ENCODE measurements at regions not wholly inside any gene's neighbourhood (a gene's known extent, or its start where the extent isn't known, plus 50 kb on each side); places are given as distances from the start of the nearest gene placed in this dataset.

- Histone ChIP-seq H3K9me2 (replicated peaks; ENCODE audit: low read length) (no peaks in the 10 kb centered on the region), H3F3A (ENCODE audit: low read length, unreplicated experiment) (no peaks in the 10 kb centered on the region), H2AFZ (ENCODE audit: low read length) (no peak overlapping the region), H3K4me1 (ENCODE audit: insufficient read depth, low read length) (peaks cover 3% of the 10 kb centered on the region; the same call in 1 of the 2 replicates), H4K20me1 (ENCODE audit: low read length) (no peaks in the 10 kb centered on the region), H3K9ac (ENCODE audit: low read length) (no peak overlapping the region), H3K27me3 (ENCODE audit: low read length) (no peaks in the 10 kb centered on the region), H3K27ac (ENCODE audit: low read length) (no peak overlapping the region), H3K9me3 (ENCODE audit: low read length) (no peaks in the 10 kb centered on the region), H3K36me3 (ENCODE audit: low read depth, low read length) (no peaks in the 10 kb centered on the region), H3K79me2 (ENCODE audit: low read length) (no peaks in the 10 kb centered on the region), H3K4me3 (ENCODE audit: low read length) (no peak overlapping the region), H3K4me2 (ENCODE audit: low read length) (no peak overlapping the region)
- BruUV-seq (replicated peaks) = no TSS peak
- intact Hi-C loops (cut with micrococcal nuclease) = no loop called here
- ChIA-PET CTCF (no interaction called here), POLR2A (ENCODE audit: unreplicated experiment) (no interaction called here)
- no peak for TF ChIP-seq EZH2 (IDR thresholded peaks at IDR 0.05; ENCODE audit: low read length, unreplicated experiment)
- TF ChIP-seq, protein P1, sequence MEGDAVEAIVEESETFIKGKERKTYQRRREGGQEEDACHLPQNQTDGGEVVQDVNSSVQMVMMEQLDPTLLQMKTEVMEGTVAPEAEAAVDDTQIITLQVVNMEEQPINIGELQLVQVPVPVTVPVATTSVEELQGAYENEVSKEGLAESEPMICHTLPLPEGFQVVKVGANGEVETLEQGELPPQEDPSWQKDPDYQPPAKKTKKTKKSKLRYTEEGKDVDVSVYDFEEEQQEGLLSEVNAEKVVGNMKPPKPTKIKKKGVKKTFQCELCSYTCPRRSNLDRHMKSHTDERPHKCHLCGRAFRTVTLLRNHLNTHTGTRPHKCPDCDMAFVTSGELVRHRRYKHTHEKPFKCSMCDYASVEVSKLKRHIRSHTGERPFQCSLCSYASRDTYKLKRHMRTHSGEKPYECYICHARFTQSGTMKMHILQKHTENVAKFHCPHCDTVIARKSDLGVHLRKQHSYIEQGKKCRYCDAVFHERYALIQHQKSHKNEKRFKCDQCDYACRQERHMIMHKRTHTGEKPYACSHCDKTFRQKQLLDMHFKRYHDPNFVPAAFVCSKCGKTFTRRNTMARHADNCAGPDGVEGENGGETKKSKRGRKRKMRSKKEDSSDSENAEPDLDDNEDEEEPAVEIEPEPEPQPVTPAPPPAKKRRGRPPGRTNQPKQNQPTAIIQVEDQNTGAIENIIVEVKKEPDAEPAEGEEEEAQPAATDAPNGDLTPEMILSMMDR (conservative IDR thresholded peaks at IDR 0.05; ENCODE audit: low read depth, low read length) = no peak
- no peak for TF ChIP-seq EZH2phosphoT487 (IDR thresholded peaks at IDR 0.05; ENCODE audit: borderline replicate concordance, low read length)
- ATAC-seq (no peak), DNase-seq (no peak)
Observed at GRCh38 chr15:47607695-47608094, 109.6 kb upstream of the SEMA6D start.

GRCh38 chr15:47609693-47610092, 107.6 kb upstream of the SEMA6D start:
- intact Hi-C loops (cut with micrococcal nuclease) = loop anchor here (1.0 kb wide), 1 partner anchor 23 kb away; no protein-coding TSS in a partner anchor
- no TSS peak for BruUV-seq (replicated peaks)
- DNase-seq (no peak), ATAC-seq (no peak)
- H3K9me3 ChIP-seq (ENCODE audit: low read length) = no peaks in the 10 kb centered on the region
- H3K4me2 ChIP-seq (ENCODE audit: low read length) = no peak overlapping the region
- no peaks in the 10 kb centered on the region for H4K20me1 ChIP-seq (ENCODE audit: low read length)
- CTCF ChIA-PET = no interaction called here
- H3K9ac ChIP-seq (ENCODE audit: low read length) = no peak overlapping the region
- POLR2A ChIA-PET (ENCODE audit: unreplicated experiment) = no interaction called here
- no peaks in the 10 kb centered on the region for H3K9me2 ChIP-seq (replicated peaks; ENCODE audit: low read length)
- no peaks in the 10 kb centered on the region for H3K27me3 ChIP-seq (ENCODE audit: low read length)
- TF ChIP-seq EZH2 (IDR thresholded peaks at IDR 0.05; ENCODE audit: low read length, unreplicated experiment) = no peak
- no peak overlapping the region for H2AFZ ChIP-seq (ENCODE audit: low read length)
- H3K79me2 ChIP-seq (ENCODE audit: low read length) = no peaks in the 10 kb centered on the region
- no peak overlapping the region for H3K27ac ChIP-seq (ENCODE audit: low read length)
- no peaks in the 10 kb centered on the region for H3F3A ChIP-seq (ENCODE audit: low read length, unreplicated experiment)
- H3K4me3 ChIP-seq (ENCODE audit: low read length) = no peak overlapping the region
- H3K4me1 ChIP-seq (ENCODE audit: insufficient read depth, low read length) = no peaks in the 10 kb centered on the region
- no peaks in the 10 kb centered on the region for H3K36me3 ChIP-seq (ENCODE audit: low read depth, low read length)

GRCh38 chr15:47610736-47611135, 106.6 kb upstream of the SEMA6D start:
- Histone ChIP-seq H3K9ac (ENCODE audit: low read length) (no peak overlapping the region), H3K36me3 (ENCODE audit: low read depth, low read length) (no peaks in the 10 kb centered on the region), H3K27ac (ENCODE audit: low read length) (no peak overlapping the region), H3K79me2 (ENCODE audit: low read length) (no peaks in the 10 kb centered on the region), H3K4me2 (ENCODE audit: low read length) (no peak overlapping the region), H3K4me1 (ENCODE audit: insufficient read depth, low read length) (no peaks in the 10 kb centered on the region), H2AFZ (ENCODE audit: low read length) (no peak overlapping the region), H3F3A (ENCODE audit: low read length, unreplicated experiment) (no peaks in the 10 kb centered on the region), H3K9me2 (replicated peaks; ENCODE audit: low read length) (no peaks in the 10 kb centered on the region), H3K27me3 (ENCODE audit: low read length) (no peaks in the 10 kb centered on the region), H4K20me1 (ENCODE audit: low read length) (no peaks in the 10 kb centered on the region), H3K9me3 (ENCODE audit: low read length) (no peaks in the 10 kb centered on the region), H3K4me3 (ENCODE audit: low read length) (no peak overlapping the region)
- ATAC-seq (no peak), DNase-seq (no peak)
- TF ChIP-seq, protein P1 (conservative IDR thresholded peaks at IDR 0.05; ENCODE audit: low read depth, low read length) = no peak
- TF ChIP-seq EZH2phosphoT487 (IDR thresholded peaks at IDR 0.05; ENCODE audit: borderline replicate concordance, low read length) = no peak
- TF ChIP-seq EZH2 (IDR thresholded peaks at IDR 0.05; ENCODE audit: low read length, unreplicated experiment) = no peak
- ChIA-PET POLR2A (ENCODE audit: unreplicated experiment) (no interaction called here), CTCF (no interaction called here)
- intact Hi-C loops (cut with micrococcal nuclease) = no loop called here
- no TSS peak for BruUV-seq (replicated peaks)

All from PC-3 (cell line).